ENCODE measurements at regions not wholly inside any gene's neighbourhood (a gene's known extent, or its start where the extent isn't known, plus 50 kb on each side); places are given as distances from the start of the nearest gene placed in this dataset.

- in situ Hi-C loops (cut with HindIII; ENCODE audit: low pct_unique_long_range_greater_than_20kb, low sequenced_read_pairs), result no loop called here
- no peak for TF ChIP-seq JUND (IDR thresholded peaks at IDR 0.05; ENCODE audit: low read depth)
- DNase-seq (ENCODE audit: low read depth in 1 of 2, low spot score in 1 of 2), result no peak
These were observed 122.0 kb upstream of the RARB start for GRCh38 chr3:25306066-25306465.

- in situ Hi-C loops (cut with HindIII; ENCODE audit: low pct_unique_long_range_greater_than_20kb, low sequenced_read_pairs), result no loop called here
These were observed 121.4 kb upstream of the RARB start for GRCh38 chr3:25306705-25307104.

GRCh38 chr3:25313286-25313685, 114.8 kb upstream of the RARB start:
- no peak for TF ChIP-seq JUND (IDR thresholded peaks at IDR 0.05; ENCODE audit: low read depth)
- in situ Hi-C loops (cut with HindIII; ENCODE audit: low pct_unique_long_range_greater_than_20kb, low sequenced_read_pairs), result no loop called here
- DNase-seq (ENCODE audit: low read depth in 1 of 2, low spot score in 1 of 2), result no peak

More at GRCh38 chr3:25306705-25307104, 121.4 kb upstream of the RARB start:
- no peak for DNase-seq (ENCODE audit: low read depth in 1 of 2, low spot score in 1 of 2)
- no peak for TF ChIP-seq JUND (IDR thresholded peaks at IDR 0.05; ENCODE audit: low read depth)

- in situ Hi-C loops (cut with HindIII; ENCODE audit: low pct_unique_long_range_greater_than_20kb, low sequenced_read_pairs), result no loop called here
These were observed 103.0 kb upstream of the RARB start for GRCh38 chr3:25324954-25325655.

GRCh38 chr3:25335356-25335755, 92.7 kb upstream of the RARB start:
- no peak for TF ChIP-seq JUND (IDR thresholded peaks at IDR 0.05; ENCODE audit: low read depth)
- in situ Hi-C loops (cut with HindIII; ENCODE audit: low pct_unique_long_range_greater_than_20kb, low sequenced_read_pairs), result no loop called here
- no peak for DNase-seq (ENCODE audit: low read depth in 1 of 2, low spot score in 1 of 2)

More at GRCh38 chr3:25324954-25325655, 103.0 kb upstream of the RARB start:
- no peak for TF ChIP-seq JUND (IDR thresholded peaks at IDR 0.05; ENCODE audit: low read depth)
- DNase-seq (ENCODE audit: low read depth in 1 of 2, low spot score in 1 of 2), result no peak

GRCh38 chr3:25338158-25338725, 89.8 kb upstream of the RARB start:
- TF ChIP-seq JUND (IDR thresholded peaks at IDR 0.05; ENCODE audit: low read depth), result no peak
- in situ Hi-C loops (cut with HindIII; ENCODE audit: low pct_unique_long_range_greater_than_20kb, low sequenced_read_pairs), result no loop called here
- DNase-seq (ENCODE audit: low read depth in 1 of 2, low spot score in 1 of 2), result peak in 1 of 2 experiments; percentile 78

- no peak for TF ChIP-seq JUND (IDR thresholded peaks at IDR 0.05; ENCODE audit: low read depth)
- no peak for DNase-seq (ENCODE audit: low read depth in 1 of 2, low spot score in 1 of 2)
- in situ Hi-C loops (cut with HindIII; ENCODE audit: low pct_unique_long_range_greater_than_20kb, low sequenced_read_pairs), result no loop called here
These were observed 88.8 kb upstream of the RARB start for GRCh38 chr3:25339225-25339624.

- TF ChIP-seq JUND (IDR thresholded peaks at IDR 0.05; ENCODE audit: low read depth), result no peak
- no peak for DNase-seq (ENCODE audit: low read depth in 1 of 2, low spot score in 1 of 2)
- in situ Hi-C loops (cut with HindIII; ENCODE audit: low pct_unique_long_range_greater_than_20kb, low sequenced_read_pairs), result no loop called here
These were observed 83.4 kb upstream of the RARB start for GRCh38 chr3:25344670-25345069.

- in situ Hi-C loops (cut with HindIII; ENCODE audit: low pct_unique_long_range_greater_than_20kb, low sequenced_read_pairs), result no loop called here
- no peak for DNase-seq (ENCODE audit: low read depth in 1 of 2, low spot score in 1 of 2)
- TF ChIP-seq JUND (IDR thresholded peaks at IDR 0.05; ENCODE audit: low read depth), result no peak
These were observed 79.0 kb upstream of the RARB start for GRCh38 chr3:25349095-25349494.

- no peak for TF ChIP-seq JUND (IDR thresholded peaks at IDR 0.05; ENCODE audit: low read depth)
- no peak for DNase-seq (ENCODE audit: low read depth in 1 of 2, low spot score in 1 of 2)
- in situ Hi-C loops (cut with HindIII; ENCODE audit: low pct_unique_long_range_greater_than_20kb, low sequenced_read_pairs), result no loop called here
These were observed 78.0 kb upstream of the RARB start for GRCh38 chr3:25349828-25350724.

GRCh38 chr3:25350725-25351114, 77.3 kb upstream of the RARB start:
- no peak for DNase-seq (ENCODE audit: low read depth in 1 of 2, low spot score in 1 of 2)
- no peak for TF ChIP-seq JUND (IDR thresholded peaks at IDR 0.05; ENCODE audit: low read depth)
- in situ Hi-C loops (cut with HindIII; ENCODE audit: low pct_unique_long_range_greater_than_20kb, low sequenced_read_pairs), result no loop called here

- no peak for TF ChIP-seq JUND (IDR thresholded peaks at IDR 0.05; ENCODE audit: low read depth)
These were observed 74.0 kb upstream of the RARB start for GRCh38 chr3:25354071-25354470.

More at GRCh38 chr3:25354071-25354470, 74.0 kb upstream of the RARB start:
- no peak for DNase-seq (ENCODE audit: low read depth in 1 of 2, low spot score in 1 of 2)
- in situ Hi-C loops (cut with HindIII; ENCODE audit: low pct_unique_long_range_greater_than_20kb, low sequenced_read_pairs), result no loop called here

Data from T47D (cell line).